HL-60 (cell line): ENCODE measurements at regions not wholly inside any gene's neighbourhood (a gene's known extent, or its start where the extent isn't known, plus 50 kb on each side); places are given as distances from the start of the nearest gene placed in this dataset.

Source experiments
- POLR2AphosphoS5 ChIP-seq: IDR thresholded peaks from 2 replicates; pipeline ENCODE4 v1.6.1; 2012; ENCODE audit warnings: low read depth
- TF ChIP-seq, protein P1 (sequence below): IDR thresholded peaks from one replicate; pipeline ENCODE4 v1.5.1; 2011; ENCODE audit warnings: low read length, control low read depth, inconsistent platforms; ENCODE audit not compliant: insufficient read depth
- TF ChIP-seq, protein P2 (sequence below): IDR thresholded peaks from 2 replicates; pipeline ENCODE4 v1.6.1; 2012; ENCODE audit warnings: low read depth; ENCODE audit not compliant: insufficient replicate concordance

DNA sequence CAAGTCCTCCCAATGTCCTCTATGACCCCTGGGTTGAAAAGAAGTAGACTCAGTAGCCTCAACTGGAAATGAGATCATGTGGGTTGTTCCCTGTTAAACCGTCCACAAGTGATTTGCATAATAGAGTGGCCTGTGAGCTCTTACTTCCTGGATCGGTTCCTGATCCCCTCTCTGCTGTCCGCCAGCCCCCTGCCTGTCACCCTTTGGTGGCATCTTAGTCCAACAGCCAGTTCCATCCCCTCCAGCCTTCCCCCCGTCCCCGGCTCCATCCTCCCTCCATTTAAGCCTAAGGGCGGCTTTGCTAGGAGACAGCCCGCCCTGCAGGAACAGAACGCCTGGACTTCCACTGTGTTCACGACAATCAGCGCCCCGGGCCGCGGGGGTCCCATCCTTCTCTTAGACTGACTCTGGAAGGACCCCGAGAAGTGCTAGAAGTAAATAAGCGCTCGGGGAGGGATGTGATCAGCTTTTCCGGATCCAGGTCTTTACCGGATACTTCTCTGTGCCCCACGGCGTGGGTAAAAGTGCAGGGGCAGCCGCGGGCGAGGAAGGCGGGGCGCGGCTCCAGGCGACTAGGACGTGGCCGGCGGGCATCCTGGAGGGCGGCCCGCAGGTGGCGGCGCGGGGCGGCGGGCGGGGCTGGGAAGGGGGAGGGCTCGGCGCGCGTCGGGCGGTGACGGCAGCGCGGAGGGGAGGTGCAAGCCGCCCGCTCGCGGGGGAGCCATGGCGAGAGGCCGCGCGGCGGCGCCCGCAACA, 51.2 kb upstream of the ULK4 start:
- TF ChIP-seq, protein P1, sequence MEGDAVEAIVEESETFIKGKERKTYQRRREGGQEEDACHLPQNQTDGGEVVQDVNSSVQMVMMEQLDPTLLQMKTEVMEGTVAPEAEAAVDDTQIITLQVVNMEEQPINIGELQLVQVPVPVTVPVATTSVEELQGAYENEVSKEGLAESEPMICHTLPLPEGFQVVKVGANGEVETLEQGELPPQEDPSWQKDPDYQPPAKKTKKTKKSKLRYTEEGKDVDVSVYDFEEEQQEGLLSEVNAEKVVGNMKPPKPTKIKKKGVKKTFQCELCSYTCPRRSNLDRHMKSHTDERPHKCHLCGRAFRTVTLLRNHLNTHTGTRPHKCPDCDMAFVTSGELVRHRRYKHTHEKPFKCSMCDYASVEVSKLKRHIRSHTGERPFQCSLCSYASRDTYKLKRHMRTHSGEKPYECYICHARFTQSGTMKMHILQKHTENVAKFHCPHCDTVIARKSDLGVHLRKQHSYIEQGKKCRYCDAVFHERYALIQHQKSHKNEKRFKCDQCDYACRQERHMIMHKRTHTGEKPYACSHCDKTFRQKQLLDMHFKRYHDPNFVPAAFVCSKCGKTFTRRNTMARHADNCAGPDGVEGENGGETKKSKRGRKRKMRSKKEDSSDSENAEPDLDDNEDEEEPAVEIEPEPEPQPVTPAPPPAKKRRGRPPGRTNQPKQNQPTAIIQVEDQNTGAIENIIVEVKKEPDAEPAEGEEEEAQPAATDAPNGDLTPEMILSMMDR = no peak
- TF ChIP-seq, protein P2, sequence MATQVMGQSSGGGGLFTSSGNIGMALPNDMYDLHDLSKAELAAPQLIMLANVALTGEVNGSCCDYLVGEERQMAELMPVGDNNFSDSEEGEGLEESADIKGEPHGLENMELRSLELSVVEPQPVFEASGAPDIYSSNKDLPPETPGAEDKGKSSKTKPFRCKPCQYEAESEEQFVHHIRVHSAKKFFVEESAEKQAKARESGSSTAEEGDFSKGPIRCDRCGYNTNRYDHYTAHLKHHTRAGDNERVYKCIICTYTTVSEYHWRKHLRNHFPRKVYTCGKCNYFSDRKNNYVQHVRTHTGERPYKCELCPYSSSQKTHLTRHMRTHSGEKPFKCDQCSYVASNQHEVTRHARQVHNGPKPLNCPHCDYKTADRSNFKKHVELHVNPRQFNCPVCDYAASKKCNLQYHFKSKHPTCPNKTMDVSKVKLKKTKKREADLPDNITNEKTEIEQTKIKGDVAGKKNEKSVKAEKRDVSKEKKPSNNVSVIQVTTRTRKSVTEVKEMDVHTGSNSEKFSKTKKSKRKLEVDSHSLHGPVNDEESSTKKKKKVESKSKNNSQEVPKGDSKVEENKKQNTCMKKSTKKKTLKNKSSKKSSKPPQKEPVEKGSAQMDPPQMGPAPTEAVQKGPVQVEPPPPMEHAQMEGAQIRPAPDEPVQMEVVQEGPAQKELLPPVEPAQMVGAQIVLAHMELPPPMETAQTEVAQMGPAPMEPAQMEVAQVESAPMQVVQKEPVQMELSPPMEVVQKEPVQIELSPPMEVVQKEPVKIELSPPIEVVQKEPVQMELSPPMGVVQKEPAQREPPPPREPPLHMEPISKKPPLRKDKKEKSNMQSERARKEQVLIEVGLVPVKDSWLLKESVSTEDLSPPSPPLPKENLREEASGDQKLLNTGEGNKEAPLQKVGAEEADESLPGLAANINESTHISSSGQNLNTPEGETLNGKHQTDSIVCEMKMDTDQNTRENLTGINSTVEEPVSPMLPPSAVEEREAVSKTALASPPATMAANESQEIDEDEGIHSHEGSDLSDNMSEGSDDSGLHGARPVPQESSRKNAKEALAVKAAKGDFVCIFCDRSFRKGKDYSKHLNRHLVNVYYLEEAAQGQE = peak; percentile 8
- TF ChIP-seq POLR2AphosphoS5 = peak; percentile 65
